OCI-LY7 (cell line): ENCODE measurements at regions not wholly inside any gene's neighbourhood (a gene's known extent, or its start where the extent isn't known, plus 50 kb on each side); places are given as distances from the start of the nearest gene placed in this dataset.
"Not testable (repeated sequence)": the region's sequence is repeated elsewhere in the genome, so short reads cannot be mapped to it uniquely, and the experiment has no call there.

Source experiments
- BruUV-seq: library from RNA; stranded (reverse); fragments of 400-500 nt; replicated peaks from 2 replicates; lab custom pipeline; 2021; lab: Mats Ljungman, UMichigan
- CTCF ChIA-PET: fragments of 300-600 bp; sonication (Branson Sonifier 250); formaldehyde crosslinking; loops from one replicate; lab custom pipeline; 2022; ENCODE audit warnings: antibody characterized with exemption; ENCODE audit not compliant: unreplicated experiment; lab: Charles Lee
- POLR2A ChIA-PET: fragments of 300-600 bp; sonication (Branson Sonifier 250); formaldehyde crosslinking; loops from one replicate; lab custom pipeline; 2022; ENCODE audit warnings: antibody characterized with exemption; lab: Charles Lee
- DNase-seq: peaks from one replicate; pipeline ENCODE4 v3.0.0-alpha.2; 2015; ENCODE audit warnings: low spot score
- H2AFZ ChIP-seq: fragments of 200-600 bp; sonication (generic), shearing (Covaris generic); 2 replicates; pipeline ENCODE4 v1.6.1; 2014; ENCODE audit warnings: mild to moderate bottlenecking, antibody characterized with exemption, low read length, moderate library complexity
- H3K27ac ChIP-seq: fragments of 200-600 bp; sonication (generic); 2 replicates; pipeline ENCODE4 v1.5.1; 2014; ENCODE audit warnings: mixed run types, low read depth, mild to moderate bottlenecking, moderate library complexity, low read length, inconsistent platforms; ENCODE audit not compliant: poor library complexity, severe bottlenecking
- H3K36me3 ChIP-seq: fragments of 200-600 bp; sonication (generic); 2 replicates; pipeline ENCODE4 v1.6.1; 2014; ENCODE audit warnings: mild to moderate bottlenecking, antibody characterized with exemption, low read length, moderate library complexity, mixed read lengths; ENCODE audit not compliant: insufficient read depth
- H3K4me1 ChIP-seq: fragments of 200-600 bp; sonication (generic); 2 replicates; pipeline ENCODE4 v1.5.1; 2014; ENCODE audit warnings: mild to moderate bottlenecking, low read length; ENCODE audit not compliant: insufficient read depth, poor library complexity, severe bottlenecking
- H3K4me2 ChIP-seq: fragments of 200-600 bp; sonication (generic); 2 replicates; pipeline ENCODE4 v1.6.1; 2014; ENCODE audit warnings: mild to moderate bottlenecking, low read length
- H3K4me3 ChIP-seq: fragments of 200-600 bp; sonication (generic); 2 replicates; pipeline ENCODE4 v1.5.1; 2014; ENCODE audit warnings: mild to moderate bottlenecking, low read depth, low read length; ENCODE audit not compliant: poor library complexity, severe bottlenecking
- H3K79me2 ChIP-seq: fragments of 200-600 bp; sonication (generic); 2 replicates; pipeline ENCODE4 v1.6.1; 2016; ENCODE audit warnings: low read depth, mild to moderate bottlenecking, low read length, moderate library complexity, mixed read lengths; ENCODE audit not compliant: insufficient read depth
- H3K9me2 ChIP-seq: fragments of 200-600 bp; sonication (generic); 2 replicates; pipeline ENCODE4 v1.6.1; 2016; ENCODE audit warnings: mild to moderate bottlenecking, low read length, mixed read lengths; ENCODE audit not compliant: insufficient read depth
- H3K9me3 ChIP-seq: fragments of 200-600 bp; sonication (generic); 2 replicates; pipeline ENCODE4 v1.6.1; 2014; ENCODE audit warnings: mild to moderate bottlenecking, mixed run types, low read length, mixed read lengths
- H4K20me1 ChIP-seq: fragments of 200-600 bp; sonication (generic); 2 replicates; pipeline ENCODE4 v1.6.1; 2014; ENCODE audit warnings: mild to moderate bottlenecking, antibody characterized with exemption, low read length, moderate library complexity, mixed read lengths; ENCODE audit not compliant: insufficient read depth
- CTCF ChIP-seq: fragments of 200-600 bp; sonication (generic); conservative IDR thresholded peaks from 2 replicates; pipeline ENCODE4 v1.5.1; 2014; ENCODE audit warnings: mild to moderate bottlenecking, antibody characterized with exemption, low read length, moderate library complexity, mixed read lengths
- EZH2phosphoT487 ChIP-seq: fragments of 200-600 bp; sonication (generic); IDR thresholded peaks from 2 replicates; pipeline ENCODE4 v1.6.1; 2018; ENCODE audit warnings: low read depth, borderline replicate concordance, mild to moderate bottlenecking, mixed run types, antibody characterized with exemption, low read length, moderate library complexity, mixed read lengths
- intact Hi-C: fragments of 100-400 bp; cut with micrococcal nuclease; formaldehyde crosslinking; loops from one replicate; pipeline ENCODE4 v1.10.0; 2022; ENCODE audit not compliant: unreplicated experiment

DNA sequence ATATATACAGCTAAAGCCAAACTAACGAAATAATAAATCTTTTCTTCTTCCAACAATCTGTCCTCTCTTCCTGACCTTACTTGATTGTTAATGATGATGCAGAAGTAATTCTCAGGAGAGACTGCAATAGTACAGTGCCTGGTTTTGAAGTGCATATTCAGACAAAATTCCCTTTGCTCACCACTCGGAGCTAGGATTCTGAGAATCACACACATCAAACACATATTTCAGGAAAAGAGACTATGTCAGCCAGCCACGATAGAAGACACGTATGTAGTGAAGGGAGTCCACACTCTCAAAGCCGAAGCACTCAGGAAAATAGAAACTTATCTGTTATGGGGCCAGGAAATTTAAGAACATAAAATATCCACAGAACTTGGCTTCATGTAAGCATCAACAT is 362.5 kb upstream of the FAT1 start:
- Histone ChIP-seq H3K4me1 (peaks cover 3% of the 10 kb centered on the region), H3K79me2 (no peaks in the 10 kb centered on the region), H2AFZ (no peak overlapping the region), H3K36me3 (no peaks in the 10 kb centered on the region), H3K4me3 (no peak overlapping the region), H3K27ac (no peak overlapping the region), H4K20me1 (no peaks in the 10 kb centered on the region), H3K9me2 (no peaks in the 10 kb centered on the region), H3K4me2 (no peak overlapping the region), H3K9me3 (no peaks in the 10 kb centered on the region)
- TF ChIP-seq EZH2phosphoT487 (no peak), CTCF (no peak)
- ChIA-PET POLR2A (interaction anchor here (1.0 to 1.7 kb wide), 2 partner anchors 10 to 14 kb away, joined by 4 to 7 read pairs; no protein-coding TSS in a partner anchor), CTCF (no interaction called here)
- intact Hi-C loops, result no loop called here
- BruUV-seq, result no TSS peak
- DNase-seq, result no peak

- Histone ChIP-seq H3K27ac (no peak overlapping the region), H4K20me1 (no peaks in the 10 kb centered on the region), H3K36me3 (no peaks in the 10 kb centered on the region), H3K4me2 (no peak overlapping the region), H3K9me3 (no peaks in the 10 kb centered on the region), H3K4me1 (peaks cover 3% of the 10 kb centered on the region), H3K4me3 (no peak overlapping the region), H2AFZ (peak overlapping the region; percentile 57; the same call in 1 of the 2 replicates), H3K9me2 (no peaks in the 10 kb centered on the region), H3K79me2 (no peaks in the 10 kb centered on the region)
- CTCF ChIA-PET, result interaction anchor here (0.6 kb wide), 1 partner anchor 148 kb away, joined by 3 read pairs; no protein-coding TSS in a partner anchor
- intact Hi-C loops, result no loop called here
- POLR2A ChIA-PET, result interaction anchor here (0.9 to 2.6 kb wide), 5 partner anchors 8 to 16 kb away, joined by 3 to 9 read pairs (median 3); no protein-coding TSS in a partner anchor
- no peak for TF ChIP-seq CTCF
- TF ChIP-seq EZH2phosphoT487, result no peak
- no TSS peak for BruUV-seq
- no peak for DNase-seq
These were observed 364.6 kb upstream of the FAT1 start for GRCh38 chr4:187088070-187088799.

- ChIA-PET CTCF (no interaction called here), POLR2A (interaction anchor here (0.5 kb wide), 1 partner anchor 195 kb away, joined by 4 read pairs; no protein-coding TSS in a partner anchor)
- intact Hi-C loops, result no loop called here
- Histone ChIP-seq H3K36me3 (no peaks in the 10 kb centered on the region), H3K79me2 (no peaks in the 10 kb centered on the region), H3K9me2 (no peaks in the 10 kb centered on the region), H2AFZ (no peak overlapping the region), H4K20me1 (no peaks in the 10 kb centered on the region), H3K4me3 (no peak overlapping the region), H3K27ac (no peak overlapping the region), H3K4me1 (no peaks in the 10 kb centered on the region), H3K4me2 (no peak overlapping the region), H3K9me3 (no peaks in the 10 kb centered on the region)
- DNase-seq, result no peak
- no TSS peak for BruUV-seq
- no peak for TF ChIP-seq CTCF
- TF ChIP-seq EZH2phosphoT487, result no peak
These were observed 366.7 kb upstream of the FAT1 start for GRCh38 chr4:187090401-187090800.

- H3K27ac ChIP-seq, H3K4me2 ChIP-seq, H3K4me3 ChIP-seq, H4K20me1 ChIP-seq, H3K4me1 ChIP-seq, CTCF ChIA-PET, BruUV-seq, H2AFZ ChIP-seq, H3K79me2 ChIP-seq, DNase-seq, intact Hi-C loops, H3K9me2 ChIP-seq, H3K36me3 ChIP-seq, H3K9me3 ChIP-seq: not testable (repeated sequence)
- POLR2A ChIA-PET, result interaction anchor here (0.5 kb wide), 1 partner anchor 195 kb away, joined by 4 read pairs; no protein-coding TSS in a partner anchor
These were observed 367.2 kb upstream of the FAT1 start for GRCh38 chr4:187090832-187091231.
